ENCODE measurements at regions not wholly inside any gene's neighbourhood (a gene's known extent, or its start where the extent isn't known, plus 50 kb on each side); places are given as distances from the start of the nearest gene placed in this dataset.

GRCh38 chr11:92390783-92391182 is 166.2 kb downstream of the FAT3 start:
- TF ChIP-seq MAX (IDR thresholded peaks at IDR 0.05) (no peak), YY1 (IDR thresholded peaks at IDR 0.05; ENCODE audit: low read depth, low read length) (no peak), CTCF (IDR thresholded peaks at IDR 0.05; ENCODE audit: control extremely low read depth in 1 of 3, insufficient read depth in 1 of 3, low read depth in 1 of 3, low read length in 3 of 3) (no peak), POLR2A (IDR thresholded peaks at IDR 0.05; ENCODE audit: control extremely low read depth in 1 of 2, low read depth in 2 of 2, low read length in 2 of 2) (no peak), ATF3 (IDR thresholded peaks at IDR 0.05; ENCODE audit: insufficient read depth, low read depth, low read length) (no peak), JUN (IDR thresholded peaks at IDR 0.05; ENCODE audit: low read depth, low read length) (no peak), GTF2F1 (IDR thresholded peaks at IDR 0.05; ENCODE audit: borderline replicate concordance, low read depth, low read length) (no peak)
